GM12875 (cell line): ENCODE measurements at regions not wholly inside any gene's neighbourhood (a gene's known extent, or its start where the extent isn't known, plus 50 kb on each side); places are given as distances from the start of the nearest gene placed in this dataset.
"Not testable (repeated sequence)": the region's sequence is repeated elsewhere in the genome, so short reads cannot be mapped to it uniquely, and the experiment has no call there.

Experiments
- H3K4me3 ChIP-seq: one replicate; pipeline ENCODE4 v1.5.1; 2011; ENCODE audit warnings: low read depth, low read length, control low read depth
- TF ChIP-seq, protein P1 (sequence below): IDR thresholded peaks from 2 replicates; pipeline ENCODE4 v1.5.1; 2011; ENCODE audit warnings: low read depth, mild to moderate bottlenecking, control low read depth, inconsistent platforms, low read length, moderate library complexity, borderline replicate concordance; ENCODE audit not compliant: insufficient read depth

- no peak overlapping the region for H3K4me3 ChIP-seq
- TF ChIP-seq, protein P1, sequence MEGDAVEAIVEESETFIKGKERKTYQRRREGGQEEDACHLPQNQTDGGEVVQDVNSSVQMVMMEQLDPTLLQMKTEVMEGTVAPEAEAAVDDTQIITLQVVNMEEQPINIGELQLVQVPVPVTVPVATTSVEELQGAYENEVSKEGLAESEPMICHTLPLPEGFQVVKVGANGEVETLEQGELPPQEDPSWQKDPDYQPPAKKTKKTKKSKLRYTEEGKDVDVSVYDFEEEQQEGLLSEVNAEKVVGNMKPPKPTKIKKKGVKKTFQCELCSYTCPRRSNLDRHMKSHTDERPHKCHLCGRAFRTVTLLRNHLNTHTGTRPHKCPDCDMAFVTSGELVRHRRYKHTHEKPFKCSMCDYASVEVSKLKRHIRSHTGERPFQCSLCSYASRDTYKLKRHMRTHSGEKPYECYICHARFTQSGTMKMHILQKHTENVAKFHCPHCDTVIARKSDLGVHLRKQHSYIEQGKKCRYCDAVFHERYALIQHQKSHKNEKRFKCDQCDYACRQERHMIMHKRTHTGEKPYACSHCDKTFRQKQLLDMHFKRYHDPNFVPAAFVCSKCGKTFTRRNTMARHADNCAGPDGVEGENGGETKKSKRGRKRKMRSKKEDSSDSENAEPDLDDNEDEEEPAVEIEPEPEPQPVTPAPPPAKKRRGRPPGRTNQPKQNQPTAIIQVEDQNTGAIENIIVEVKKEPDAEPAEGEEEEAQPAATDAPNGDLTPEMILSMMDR = no peak
Measured at GRCh38 chr14:21807975-21808374, 134.4 kb upstream of the OR4E1 start.

DNA sequence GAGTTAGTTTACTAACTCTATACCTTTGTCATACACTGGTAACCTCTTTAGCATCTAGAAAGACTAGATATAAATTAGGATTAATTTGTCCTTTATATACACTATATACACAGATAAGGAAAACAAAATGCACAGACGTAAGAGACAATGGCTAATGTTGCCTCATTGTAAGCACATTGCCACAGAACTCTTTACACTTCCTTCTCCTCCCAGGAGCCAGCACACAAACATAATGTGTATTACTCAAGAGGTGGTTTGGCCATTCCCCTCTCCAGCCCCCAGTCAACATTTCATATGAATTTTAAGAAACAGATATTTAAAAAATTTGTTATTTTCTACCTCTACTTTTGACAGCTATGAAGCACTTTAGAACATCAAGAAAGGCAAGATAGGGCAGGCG lies 131.4 kb upstream of the OR4E1 start:
- no peak overlapping the region for H3K4me3 ChIP-seq
- TF ChIP-seq, protein P1 = no peak

GRCh38 chr14:21802441-21802840 lies 128.8 kb upstream of the OR4E1 start:
- TF ChIP-seq, protein P1 = no peak
- no peak overlapping the region for H3K4me3 ChIP-seq

- TF ChIP-seq, protein P1 = no peak
Measured at GRCh38 chr14:21796916-21797315, 123.3 kb upstream of the OR4E1 start.

GRCh38 chr14:21795456-21795855 lies 121.8 kb upstream of the OR4E1 start:
- H3K4me3 ChIP-seq = no peak overlapping the region
- TF ChIP-seq, protein P1 = no peak

More at GRCh38 chr14:21796916-21797315, 123.3 kb upstream of the OR4E1 start:
- no peak overlapping the region for H3K4me3 ChIP-seq

DNA sequence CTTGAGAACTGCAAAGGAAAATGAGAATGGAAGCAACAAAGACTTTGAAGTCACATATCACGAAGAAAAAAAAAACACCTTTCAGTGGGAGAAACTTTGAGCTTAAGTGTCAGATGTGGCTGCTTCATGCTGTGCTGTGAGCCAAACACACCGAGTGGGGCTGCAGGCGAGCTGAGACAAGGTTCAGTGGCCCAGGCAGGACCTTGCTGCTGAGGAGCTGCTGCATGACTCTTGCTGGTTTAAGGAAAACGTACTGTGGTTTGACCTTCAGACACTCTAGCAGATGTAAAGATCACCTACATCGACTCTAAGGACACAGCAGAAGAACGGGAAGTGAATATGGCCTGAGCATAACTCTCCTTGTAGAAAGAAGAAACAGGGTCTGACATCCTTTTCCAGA lies 118.1 kb upstream of the OR4E1 start:
- H3K4me3 ChIP-seq = no peak overlapping the region
- TF ChIP-seq, protein P1 = no peak

DNA sequence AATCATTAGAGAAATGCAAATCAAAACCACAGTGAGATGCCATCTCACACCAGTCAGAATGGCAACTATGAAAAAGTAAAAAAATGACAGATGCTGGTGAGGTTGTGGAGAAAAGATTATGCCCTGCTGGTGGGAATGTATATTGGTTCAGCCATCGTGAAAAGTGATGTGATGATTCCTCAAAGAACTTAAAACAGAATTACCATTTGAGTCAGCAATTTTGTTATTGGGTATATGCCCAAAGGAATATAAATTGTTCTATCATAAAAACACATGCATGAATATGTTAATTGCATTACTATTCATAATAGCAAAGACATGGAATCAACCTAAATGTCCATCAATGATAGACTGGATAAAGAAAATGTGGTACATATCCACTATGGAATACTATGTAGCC lies 115.1 kb upstream of the OR4E1 start:
- not testable (repeated sequence) for H3K4me3 ChIP-seq

- not testable (repeated sequence) for H3K4me3 ChIP-seq
Measured at GRCh38 chr14:21787242-21787641, 113.6 kb upstream of the OR4E1 start.

DNA sequence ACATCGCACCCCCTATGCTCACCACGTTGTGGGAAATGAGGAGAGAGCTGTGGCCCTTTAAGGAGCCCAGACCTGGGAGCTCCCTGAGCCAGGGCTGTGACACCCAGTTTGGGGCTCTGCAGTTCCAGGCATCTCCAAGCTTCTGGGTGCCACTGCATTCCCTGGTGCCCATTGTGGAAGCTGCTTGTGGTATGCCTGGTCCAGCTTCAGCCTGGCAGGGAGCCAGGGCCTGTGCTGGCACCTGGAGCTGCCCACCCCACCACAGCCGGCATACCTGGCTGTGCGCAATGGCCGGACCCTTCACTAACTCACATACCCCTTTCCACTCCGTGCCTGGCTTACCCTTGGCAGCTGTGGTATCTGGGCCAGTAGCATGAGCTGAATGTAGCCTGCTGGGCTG lies 107.9 kb upstream of the OR4E1 start:
- TF ChIP-seq, protein P1 = no peak
- H3K4me3 ChIP-seq = no peak overlapping the region
